ENCODE measurements at regions not wholly inside any gene's neighbourhood (a gene's known extent, or its start where the extent isn't known, plus 50 kb on each side); places are given as distances from the start of the nearest gene placed in this dataset.

- ChIA-PET CTCF (no interaction called here), POLR2A (no interaction called here)
- Histone ChIP-seq H3K4me3 (ENCODE audit: low read depth, low read length) (no peak overlapping the region), H3K27me3 (ENCODE audit: control insufficient read depth, insufficient read depth, low read length) (no peaks in the 10 kb centered on the region), H3K9me3 (ENCODE audit: control insufficient read depth, insufficient read depth, low read length) (peaks cover 4% of the 10 kb centered on the region; the same call in 1 of the 2 replicates), H3K27ac (ENCODE audit: low read depth, low read length) (no peak overlapping the region)
- TF ChIP-seq CTCF (IDR thresholded peaks at IDR 0.05; ENCODE audit: low read depth, low read length): no peak
- DNase-seq (ENCODE audit: low read depth, low spot score): no peak
Observed at GRCh38 chr14:27389402-27389801, 791.6 kb upstream of the NOVA1 start.

GRCh38 chr14:27390155-27390554, 792.3 kb upstream of the NOVA1 start:
- TF ChIP-seq CTCF (IDR thresholded peaks at IDR 0.05; ENCODE audit: low read depth, low read length): no peak
- no peak for DNase-seq (ENCODE audit: low read depth, low spot score)
- CTCF ChIA-PET: no interaction called here
- POLR2A ChIA-PET: no interaction called here
- H3K27ac ChIP-seq (ENCODE audit: low read depth, low read length): no peak overlapping the region
- H3K9me3 ChIP-seq (ENCODE audit: control insufficient read depth, insufficient read depth, low read length): peaks cover 4% of the 10 kb centered on the region; the same call in 1 of the 2 replicates
- no peaks in the 10 kb centered on the region for H3K27me3 ChIP-seq (ENCODE audit: control insufficient read depth, insufficient read depth, low read length)
- H3K4me3 ChIP-seq (ENCODE audit: low read depth, low read length): no peak overlapping the region

GRCh38 chr14:27391331-27391730, 793.5 kb upstream of the NOVA1 start:
- ChIA-PET CTCF (no interaction called here), POLR2A (no interaction called here)
- no peak overlapping the region for H3K27ac ChIP-seq (ENCODE audit: low read depth, low read length)
- no peak for DNase-seq (ENCODE audit: low read depth, low spot score)
- H3K9me3 ChIP-seq (ENCODE audit: control insufficient read depth, insufficient read depth, low read length): peaks cover 4% of the 10 kb centered on the region; the same call in 1 of the 2 replicates
- no peak overlapping the region for H3K4me3 ChIP-seq (ENCODE audit: low read depth, low read length)
- no peak for TF ChIP-seq CTCF (IDR thresholded peaks at IDR 0.05; ENCODE audit: low read depth, low read length)
- H3K27me3 ChIP-seq (ENCODE audit: control insufficient read depth, insufficient read depth, low read length): no peaks in the 10 kb centered on the region

- ChIA-PET POLR2A (no interaction called here), CTCF (no interaction called here)
- no peak overlapping the region for H3K4me3 ChIP-seq (ENCODE audit: low read depth, low read length)
- no peak for DNase-seq (ENCODE audit: low read depth, low spot score)
- H3K9me3 ChIP-seq (ENCODE audit: control insufficient read depth, insufficient read depth, low read length): peaks cover 4% of the 10 kb centered on the region; the same call in 1 of the 2 replicates
- no peak for TF ChIP-seq CTCF (IDR thresholded peaks at IDR 0.05; ENCODE audit: low read depth, low read length)
- H3K27ac ChIP-seq (ENCODE audit: low read depth, low read length): no peak overlapping the region
- no peaks in the 10 kb centered on the region for H3K27me3 ChIP-seq (ENCODE audit: control insufficient read depth, insufficient read depth, low read length)
Observed at GRCh38 chr14:27392153-27392552, 794.3 kb upstream of the NOVA1 start.

GRCh38 chr14:27409944-27410343, 812.1 kb upstream of the NOVA1 start:
- CTCF ChIA-PET: no interaction called here
- no peak overlapping the region for H3K4me3 ChIP-seq (ENCODE audit: low read depth, low read length)
- no peak overlapping the region for H3K27ac ChIP-seq (ENCODE audit: low read depth, low read length)
- DNase-seq (ENCODE audit: low read depth, low spot score): no peak
- no peak for TF ChIP-seq CTCF (IDR thresholded peaks at IDR 0.05; ENCODE audit: low read depth, low read length)
- POLR2A ChIA-PET: no interaction called here
- no peaks in the 10 kb centered on the region for H3K27me3 ChIP-seq (ENCODE audit: control insufficient read depth, insufficient read depth, low read length)
- no peaks in the 10 kb centered on the region for H3K9me3 ChIP-seq (ENCODE audit: control insufficient read depth, insufficient read depth, low read length)
